Parathyroid adenoma (tissue), 2 donors: ENCODE measurements at regions not wholly inside any gene's neighbourhood (a gene's known extent, or its start where the extent isn't known, plus 50 kb on each side); places are given as distances from the start of the nearest gene placed in this dataset.

Source experiments
- H2AFZ ChIP-seq: fragments of 300-600 bp; sonication (generic); one replicate; pipeline ENCODE4 v1.7.0; 2017; ENCODE audit warnings: antibody characterized with exemption, mild to moderate bottlenecking
- H3K27ac ChIP-seq: fragments of 300-600 bp; sonication (generic); one replicate; pipeline ENCODE4 v1.7.0; 2017
- H3K27me3 ChIP-seq: fragments of 300-600 bp; sonication (generic); one replicate; pipeline ENCODE4 v1.7.0; 2017; ENCODE audit warnings: low read length; ENCODE audit not compliant: control insufficient read depth, insufficient read depth
- H3K36me3 ChIP-seq: fragments of 300-600 bp; sonication (generic); one replicate; pipeline ENCODE4 v1.7.0; 2017; ENCODE audit warnings: low read length; ENCODE audit not compliant: control insufficient read depth, insufficient read depth
- H3K4me1 ChIP-seq: fragments of 300-600 bp; sonication (generic); one replicate; pipeline ENCODE4 v1.7.0; 2017; ENCODE audit warnings: control low read depth
- H3K4me2 ChIP-seq: fragments of 300-600 bp; sonication (generic); one replicate; pipeline ENCODE4 v1.7.0; 2017; ENCODE audit warnings: low read length
- H3K4me3 ChIP-seq: fragments of 300-600 bp; sonication (generic); one replicate; pipeline ENCODE4 v1.7.0; 2017; ENCODE audit warnings: low read depth, low read length
- H3K79me2 ChIP-seq: fragments of 300-600 bp; sonication (generic); one replicate; pipeline ENCODE4 v1.7.0; 2017; ENCODE audit warnings: control low read depth
- H3K9ac ChIP-seq: fragments of 300-600 bp; sonication (generic); one replicate; pipeline ENCODE4 v1.7.0; 2017; ENCODE audit warnings: mild to moderate bottlenecking
- H3K9me3 ChIP-seq: fragments of 300-600 bp; sonication (generic); one replicate; pipeline ENCODE4 v1.7.0; 2017; ENCODE audit warnings: low read length; ENCODE audit not compliant: control insufficient read depth
- CTCF ChIP-seq: fragments of 300-600 bp; sonication (generic); IDR thresholded peaks from one replicate; pipeline ENCODE4 v1.7.0; 2017; ENCODE audit warnings: antibody characterized with exemption, mild to moderate bottlenecking
- donor health status: primary hyperparathyroidism.

- no peak for TF ChIP-seq CTCF
- H3K4me1 ChIP-seq = no peaks in the 10 kb centered on the region
These were observed 296.1 kb downstream of the RND3 start for GRCh38 chr2:150191349-150191748.

GRCh38 chr2:150190546-150190945 lies 296.9 kb downstream of the RND3 start:
- Histone ChIP-seq H3K27ac (no peak overlapping the region), H3K36me3 (no peaks in the 10 kb centered on the region), H3K4me1 (no peaks in the 10 kb centered on the region), H2AFZ (no peak overlapping the region), H3K4me2 (no peak overlapping the region), H3K9me3 (no peaks in the 10 kb centered on the region), H3K27me3 (no peaks in the 10 kb centered on the region), H3K4me3 (no peak overlapping the region), H3K9ac (no peak overlapping the region), H3K79me2 (no peaks in the 10 kb centered on the region)
- TF ChIP-seq CTCF = no peak

More at GRCh38 chr2:150191349-150191748, 296.1 kb downstream of the RND3 start:
- Histone ChIP-seq H3K4me2 (no peak overlapping the region), H3K79me2 (no peaks in the 10 kb centered on the region), H3K27me3 (no peaks in the 10 kb centered on the region), H2AFZ (no peak overlapping the region), H3K4me3 (no peak overlapping the region), H3K9me3 (no peaks in the 10 kb centered on the region), H3K9ac (no peak overlapping the region), H3K27ac (no peak overlapping the region), H3K36me3 (no peaks in the 10 kb centered on the region)

GRCh38 chr2:150188800-150189199 lies 298.7 kb downstream of the RND3 start:
- TF ChIP-seq CTCF = no peak
- H3K4me1 ChIP-seq = no peaks in the 10 kb centered on the region
- H3K27me3 ChIP-seq = no peaks in the 10 kb centered on the region
- no peaks in the 10 kb centered on the region for H3K9me3 ChIP-seq
- no peaks in the 10 kb centered on the region for H3K36me3 ChIP-seq
- H2AFZ ChIP-seq = no peak overlapping the region
- no peaks in the 10 kb centered on the region for H3K79me2 ChIP-seq
- H3K4me3 ChIP-seq = no peak overlapping the region
- H3K27ac ChIP-seq = no peak overlapping the region
- no peak overlapping the region for H3K9ac ChIP-seq
- H3K4me2 ChIP-seq = no peak overlapping the region

- Histone ChIP-seq H3K4me2 (no peak overlapping the region), H2AFZ (no peak overlapping the region), H3K9ac (no peak overlapping the region), H3K27me3 (no peaks in the 10 kb centered on the region), H3K4me1 (no peaks in the 10 kb centered on the region), H3K4me3 (no peak overlapping the region), H3K79me2 (no peaks in the 10 kb centered on the region), H3K9me3 (no peaks in the 10 kb centered on the region), H3K36me3 (no peaks in the 10 kb centered on the region), H3K27ac (no peak overlapping the region)
- TF ChIP-seq CTCF = no peak
These were observed 299.3 kb downstream of the RND3 start for GRCh38 chr2:150188177-150188576.

GRCh38 chr2:150182566-150183235 lies 304.8 kb downstream of the RND3 start:
- no peaks in the 10 kb centered on the region for H3K79me2 ChIP-seq
- no peaks in the 10 kb centered on the region for H3K27me3 ChIP-seq
- no peak overlapping the region for H3K9ac ChIP-seq
- no peaks in the 10 kb centered on the region for H3K36me3 ChIP-seq
- no peak overlapping the region for H2AFZ ChIP-seq
- no peak overlapping the region for H3K4me3 ChIP-seq
- TF ChIP-seq CTCF = no peak
- H3K9me3 ChIP-seq = no peaks in the 10 kb centered on the region
- H3K4me2 ChIP-seq = no peak overlapping the region
- H3K4me1 ChIP-seq = no peaks in the 10 kb centered on the region
- H3K27ac ChIP-seq = no peak overlapping the region
